Neural cell (in vitro differentiated cells): ENCODE measurements at regions not wholly inside any gene's neighbourhood (a gene's known extent, or its start where the extent isn't known, plus 50 kb on each side); places are given as distances from the start of the nearest gene placed in this dataset.

Experiments
- H2AFZ ChIP-seq: fragments of 200-600, 300-800 bp; sonication (generic), shearing (Covaris generic); 2 replicates; pipeline ENCODE4 v1.6.0; 2014; ENCODE audit warnings: low read depth, mild to moderate bottlenecking, antibody characterized with exemption, low read length, moderate library complexity
- H3F3A ChIP-seq: fragments of 200-600 bp; shearing (Covaris generic); 2 replicates; pipeline ENCODE4 v1.6.1; 2016; ENCODE audit warnings: mild to moderate bottlenecking, moderate library complexity, mixed read lengths, antibody characterized with exemption, low read length; ENCODE audit not compliant: insufficient read depth, poor library complexity, severe bottlenecking
- H3K27ac ChIP-seq: fragments of 200-600, 300-800 bp; sonication (generic), shearing (Covaris generic); 2 replicates; pipeline ENCODE4 v1.5.1; 2014; ENCODE audit warnings: mild to moderate bottlenecking, low read length, moderate library complexity
- H3K27me3 ChIP-seq: fragments of 300-800, 200-600 bp; sonication (generic), shearing (Covaris generic); 2 replicates; pipeline ENCODE4 v1.6.0; 2014; ENCODE audit warnings: mild to moderate bottlenecking, low read depth, low read length, moderate library complexity; ENCODE audit not compliant: insufficient read depth
- H3K36me3 ChIP-seq: fragments of 300-800, 200-600 bp; sonication (generic), shearing (Covaris generic); 2 replicates; pipeline ENCODE4 v1.5.1; 2014; ENCODE audit warnings: mild to moderate bottlenecking, antibody characterized with exemption, low read length, moderate library complexity; ENCODE audit not compliant: insufficient read depth
- H3K4me2 ChIP-seq: fragments of 300-800, 200-600 bp; sonication (generic), shearing (Covaris generic); 2 replicates; pipeline ENCODE4 v1.6.0; 2014; ENCODE audit warnings: mild to moderate bottlenecking, low read length
- H3K4me3 ChIP-seq: fragments of 300-800, 200-600 bp; sonication (generic), shearing (Covaris generic); 2 replicates; pipeline ENCODE4 v1.5.1; 2014; ENCODE audit warnings: mild to moderate bottlenecking, low read length, moderate library complexity
- H3K79me2 ChIP-seq: fragments of 200-600 bp; shearing (Covaris generic); replicated peaks from 2 replicates; pipeline ENCODE4 v1.6.0; 2014; ENCODE audit warnings: mild to moderate bottlenecking, low read length, moderate library complexity; ENCODE audit not compliant: insufficient read depth
- H3K9ac ChIP-seq: fragments of 300-800, 200-600 bp; sonication (generic), shearing (Covaris generic); 2 replicates; pipeline ENCODE4 v1.6.1; 2016; ENCODE audit warnings: mild to moderate bottlenecking, low read length, mixed read lengths
- H3K9me2 ChIP-seq: fragments of 200-600 bp; shearing (Covaris generic); 2 replicates; pipeline ENCODE4 v1.6.1; 2016; ENCODE audit warnings: mild to moderate bottlenecking, low read length, mixed read lengths; ENCODE audit not compliant: insufficient read depth
- H3K9me3 ChIP-seq: fragments of 200-600, 300-800 bp; sonication (generic), shearing (Covaris generic); 2 replicates; pipeline ENCODE4 v1.6.1; 2016; ENCODE audit warnings: mild to moderate bottlenecking, mixed run types, low read length, moderate library complexity, mixed read lengths
- H4K20me1 ChIP-seq: fragments of 200-600 bp; shearing (Covaris generic); 2 replicates; pipeline ENCODE4 v1.6.1; 2016; ENCODE audit warnings: mild to moderate bottlenecking, mixed run types; ENCODE audit not compliant: insufficient read depth
- CTCF ChIP-seq: fragments of 450-650 bp; IDR thresholded peaks from 2 replicates; pipeline ENCODE4 v1.5.1; 2014; ENCODE audit warnings: antibody characterized with exemption, mild to moderate bottlenecking, moderate library complexity; ENCODE audit not compliant: poor library complexity, severe bottlenecking
- EP300 ChIP-seq: fragments of 450-650 bp; conservative IDR thresholded peaks from 2 replicates; pipeline ENCODE4 v1.6.1; 2014; ENCODE audit warnings: antibody characterized with exemption, mild to moderate bottlenecking, moderate library complexity; ENCODE audit not compliant: poor library complexity, severe bottlenecking
- EZH2 ChIP-seq: fragments of 200-600, 300-800 bp; shearing (Covaris generic), sonication (generic); IDR thresholded peaks from 2 replicates; pipeline ENCODE4 v1.6.1; 2014; ENCODE audit warnings: antibody characterized with exemption, low read length, borderline replicate concordance, mild to moderate bottlenecking; ENCODE audit not compliant: insufficient read depth, poor library complexity, severe bottlenecking
- MXI1 ChIP-seq: fragments of 450-650 bp; conservative IDR thresholded peaks from 2 replicates; pipeline ENCODE4 v1.6.1; 2014; ENCODE audit warnings: antibody characterized with exemption, mild to moderate bottlenecking; ENCODE audit not compliant: poor library complexity, severe bottlenecking
- POLR2AphosphoS5 ChIP-seq: IDR thresholded peaks from 2 replicates; pipeline ENCODE4 v1.6.1; 2012
- RAD21 ChIP-seq: fragments of 450-650 bp; conservative IDR thresholded peaks from 2 replicates; pipeline ENCODE4 v1.6.1; 2014; ENCODE audit warnings: antibody characterized with exemption, mild to moderate bottlenecking, moderate library complexity
- REST ChIP-seq: IDR thresholded peaks from 2 replicates; pipeline ENCODE4 v1.6.1; 2012; ENCODE audit warnings: borderline replicate concordance
- SMC3 ChIP-seq: fragments of 450-650 bp; conservative IDR thresholded peaks from 2 replicates; pipeline ENCODE4 v1.6.1; 2014; ENCODE audit warnings: antibody characterized with exemption, mild to moderate bottlenecking, moderate library complexity; ENCODE audit not compliant: poor library complexity
- TAF1 ChIP-seq: IDR thresholded peaks from 2 replicates; pipeline ENCODE4 v1.6.1; 2012; ENCODE audit warnings: low read depth

GRCh38 chr2:2542316-2542715 lies 211.2 kb upstream of the MYT1L start:
- no peaks in the 10 kb centered on the region for H4K20me1 ChIP-seq
- H3K27me3 ChIP-seq = no peaks in the 10 kb centered on the region
- no peak overlapping the region for H3K4me2 ChIP-seq
- H3K4me3 ChIP-seq = no peak overlapping the region
- H3K9me2 ChIP-seq = no peaks in the 10 kb centered on the region
- no peaks in the 10 kb centered on the region for H3F3A ChIP-seq
- no peak for TF ChIP-seq MXI1
- no peak for TF ChIP-seq RAD21
- no peak for TF ChIP-seq SMC3
- no peak for TF ChIP-seq POLR2AphosphoS5
- no peak for TF ChIP-seq EP300
- no peak for TF ChIP-seq CTCF
- TF ChIP-seq TAF1 = no peak
- no peak for TF ChIP-seq EZH2
- TF ChIP-seq REST = no peak
- H3K79me2 ChIP-seq = no peaks in the 10 kb centered on the region
- H2AFZ ChIP-seq = no peak overlapping the region
- no peaks in the 10 kb centered on the region for H3K9me3 ChIP-seq
- H3K27ac ChIP-seq = no peak overlapping the region
- H3K9ac ChIP-seq = no peak overlapping the region
- H3K36me3 ChIP-seq = no peaks in the 10 kb centered on the region

- Histone ChIP-seq H3K9me2 (no peaks in the 10 kb centered on the region), H3K79me2 (no peaks in the 10 kb centered on the region), H3K4me2 (no peak overlapping the region), H4K20me1 (no peaks in the 10 kb centered on the region), H2AFZ (no peak overlapping the region), H3K9me3 (no peaks in the 10 kb centered on the region), H3K4me3 (no peak overlapping the region), H3K36me3 (no peaks in the 10 kb centered on the region), H3K27me3 (no peaks in the 10 kb centered on the region), H3F3A (no peaks in the 10 kb centered on the region), H3K27ac (no peak overlapping the region), H3K9ac (no peak overlapping the region)
- TF ChIP-seq EP300 (no peak), SMC3 (no peak), CTCF (no peak)
Observed at GRCh38 chr2:2540406-2540805, 209.3 kb upstream of the MYT1L start.
